GM23338 (cell line): ENCODE measurements at regions not wholly inside any gene's neighbourhood (a gene's known extent, or its start where the extent isn't known, plus 50 kb on each side); places are given as distances from the start of the nearest gene placed in this dataset.
"Not testable (repeated sequence)": the region's sequence is repeated elsewhere in the genome, so short reads cannot be mapped to it uniquely, and the experiment has no call there.

Experiments used
- CREB1 ChIP-seq: fragments of 250-450 bp; sonication (Bioruptor Pico); IDR thresholded peaks from 2 replicates; pipeline ENCODE4 v1.5.0; 2020; ENCODE audit warnings: low read depth, mild to moderate bottlenecking, moderate library complexity
- CTCF ChIP-seq, 2 experiments: fragments of 200-600 bp in 1 of 2; sonication (generic) in 1 of 2; conservative IDR thresholded peaks; 2 replicates each; pipeline versions ENCODE4 v1.5.1 to v1.6.1; 2016 to 2017; ENCODE audit warnings: antibody characterized with exemption in 2 of 2, low read depth in 2 of 2, mild to moderate bottlenecking in 2 of 2, moderate library complexity in 1 of 2
- EZH2 ChIP-seq: fragments of 200-600 bp; sonication (generic); IDR thresholded peaks from one replicate; pipeline ENCODE4 v1.8.0; 2017; ENCODE audit warnings: antibody characterized with exemption, mild to moderate bottlenecking, low read depth; ENCODE audit not compliant: unreplicated experiment
- EZH2phosphoT487 ChIP-seq: fragments of 200-600 bp; sonication (generic); IDR thresholded peaks from one replicate; pipeline ENCODE4 v1.8.1; 2018; ENCODE audit warnings: antibody characterized with exemption; ENCODE audit not compliant: unreplicated experiment
- POLR2AphosphoS5 ChIP-seq: IDR thresholded peaks from 2 replicates; pipeline ENCODE4 v1.6.1; 2016; ENCODE audit warnings: antibody characterized with exemption, low read depth
- STAT1 ChIP-seq: IDR thresholded peaks from one replicate; pipeline ENCODE4 v1.6.1; 2016; ENCODE audit warnings: antibody characterized with exemption; ENCODE audit not compliant: unreplicated experiment
- ZNF114 ChIP-seq: fragments of 250-450 bp; sonication (Bioruptor Pico); IDR thresholded peaks from 2 replicates; pipeline ENCODE4 v1.5.0; 2020; ENCODE audit warnings: mild to moderate bottlenecking, moderate library complexity

DNA sequence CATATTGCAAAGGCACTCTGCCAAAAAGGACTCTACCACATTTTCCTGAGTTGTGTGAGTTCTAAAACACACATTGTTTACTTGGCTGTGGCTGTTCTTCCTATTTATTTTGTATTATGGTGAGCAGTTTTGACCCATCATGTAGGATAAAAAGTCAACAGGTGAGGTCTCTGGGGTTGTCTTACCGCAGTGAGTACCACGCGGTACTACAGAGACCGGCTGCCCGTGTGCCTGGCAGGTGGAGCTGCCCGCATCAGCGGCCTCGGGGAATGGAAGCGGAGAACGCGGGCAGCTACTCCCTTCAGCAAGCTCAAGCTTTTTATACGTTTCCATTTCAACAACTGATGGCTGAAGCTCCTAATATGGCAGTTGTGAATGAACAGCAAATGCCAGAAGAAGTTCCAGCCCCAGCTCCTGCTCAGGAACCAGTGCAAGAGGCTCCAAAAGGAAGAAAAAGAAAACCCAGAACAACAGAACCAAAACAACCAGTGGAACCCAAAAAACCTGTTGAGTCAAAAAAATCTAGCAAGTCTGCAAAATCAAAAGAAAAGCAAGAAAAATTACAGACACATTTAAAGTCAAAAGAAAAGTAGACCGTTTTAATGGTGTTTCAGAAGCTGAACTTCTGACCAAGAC lies 155.3 kb upstream of the RASSF8 start:
- not testable (repeated sequence) for TF ChIP-seq STAT1; EZH2; CTCF (conservative IDR thresholded peaks at IDR 0.05; ENCODE audit: low read depth in 2 of 2); POLR2AphosphoS5; ZNF114; EZH2phosphoT487; CREB1 (CRISPR knock-in tag)
